ENCODE measurements at regions not wholly inside any gene's neighbourhood (a gene's known extent, or its start where the extent isn't known, plus 50 kb on each side); places are given as distances from the start of the nearest gene placed in this dataset.
"Not testable (repeated sequence)": the region's sequence is repeated elsewhere in the genome, so short reads cannot be mapped to it uniquely, and the experiment has no call there.

- not testable (repeated sequence) for DNase-seq (ENCODE audit: low spot score); FAIRE-seq
Observed at GRCh38 chr2:111596808-111597705, 286.9 kb downstream of the ANAPC1 start.

DNA sequence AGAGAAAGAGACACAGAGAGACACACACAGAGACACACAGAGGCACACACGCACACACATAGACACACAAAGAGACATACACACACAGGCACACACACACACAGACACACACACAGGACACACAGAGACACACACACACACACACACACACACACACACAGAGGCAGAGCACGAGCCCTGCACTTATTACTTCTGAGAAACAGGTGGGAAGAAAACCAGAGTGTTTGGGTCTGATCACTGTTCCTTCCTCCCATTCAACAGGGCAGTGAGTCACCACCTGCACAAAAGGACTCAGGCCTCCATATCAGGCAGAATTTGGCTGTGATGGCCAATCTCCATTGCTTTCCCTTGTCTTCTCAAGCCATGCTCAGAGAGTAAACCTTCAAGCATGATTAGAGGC lies 285.0 kb downstream of the ANAPC1 start:
- not testable (repeated sequence) for FAIRE-seq; DNase-seq (ENCODE audit: low spot score)

DNA sequence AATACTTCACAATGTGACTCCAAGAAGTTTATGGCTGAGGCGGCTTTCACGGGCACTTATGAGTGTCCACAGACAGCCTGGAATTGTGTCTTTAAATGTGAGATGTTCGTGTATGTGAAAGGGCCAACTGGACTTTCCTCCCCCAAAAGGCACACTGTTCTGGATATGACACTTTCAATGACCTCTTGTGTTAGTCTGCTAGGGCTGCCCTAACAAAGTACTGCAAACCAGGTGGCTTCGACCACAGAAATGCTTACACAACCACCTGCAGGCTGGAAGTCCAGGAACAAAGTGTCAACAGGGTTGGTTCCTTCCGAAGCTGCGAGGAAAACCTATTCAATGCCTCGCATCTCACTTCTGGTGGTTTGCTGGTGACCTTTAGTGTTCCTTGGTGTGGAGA lies 281.7 kb downstream of the ANAPC1 start:
- not testable (repeated sequence) for FAIRE-seq; DNase-seq (ENCODE audit: low spot score)

DNA sequence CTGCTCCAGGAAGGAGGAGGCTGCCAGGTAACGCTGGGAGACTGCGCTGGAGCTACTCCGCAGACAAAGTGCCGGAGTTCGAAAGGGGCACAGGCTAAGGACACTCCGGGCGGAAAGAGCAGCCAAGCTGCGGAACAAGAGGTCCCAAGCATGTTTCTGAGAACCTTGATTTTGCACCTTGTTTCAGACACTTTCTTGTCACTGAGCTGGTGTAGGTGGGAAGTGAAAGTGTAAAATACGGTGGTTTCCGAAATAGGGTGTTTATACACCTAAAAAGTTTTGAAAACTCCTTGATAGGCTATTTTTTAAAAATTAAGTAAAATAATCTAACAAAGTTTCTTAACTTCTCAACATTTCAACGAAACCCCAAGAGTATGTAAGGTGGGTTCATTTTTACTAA lies 278.2 kb downstream of the ANAPC1 start:
- DNase-seq (ENCODE audit: low spot score); FAIRE-seq: not testable (repeated sequence)

DNA sequence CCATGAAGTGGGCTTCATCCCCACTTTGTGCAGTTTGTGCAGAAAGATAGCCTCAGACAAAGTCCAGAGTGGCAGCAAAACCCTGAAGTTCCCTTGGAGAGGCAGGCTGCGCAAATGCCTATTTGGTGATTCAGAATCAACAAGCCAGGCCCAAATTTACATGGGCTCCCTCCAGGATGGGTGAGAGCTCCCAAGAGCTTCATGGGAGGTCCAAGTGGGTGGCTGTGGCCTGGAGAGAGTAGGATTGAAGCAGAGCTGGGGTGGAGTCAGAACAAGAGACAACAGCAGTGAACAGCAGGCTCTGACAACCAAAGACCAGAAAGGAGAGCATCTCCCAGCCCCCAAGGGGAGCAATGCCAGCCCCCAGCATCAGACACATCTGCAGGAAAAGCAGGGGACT lies 277.4 kb downstream of the ANAPC1 start:
- not testable (repeated sequence) for DNase-seq (ENCODE audit: low spot score); FAIRE-seq

DNA sequence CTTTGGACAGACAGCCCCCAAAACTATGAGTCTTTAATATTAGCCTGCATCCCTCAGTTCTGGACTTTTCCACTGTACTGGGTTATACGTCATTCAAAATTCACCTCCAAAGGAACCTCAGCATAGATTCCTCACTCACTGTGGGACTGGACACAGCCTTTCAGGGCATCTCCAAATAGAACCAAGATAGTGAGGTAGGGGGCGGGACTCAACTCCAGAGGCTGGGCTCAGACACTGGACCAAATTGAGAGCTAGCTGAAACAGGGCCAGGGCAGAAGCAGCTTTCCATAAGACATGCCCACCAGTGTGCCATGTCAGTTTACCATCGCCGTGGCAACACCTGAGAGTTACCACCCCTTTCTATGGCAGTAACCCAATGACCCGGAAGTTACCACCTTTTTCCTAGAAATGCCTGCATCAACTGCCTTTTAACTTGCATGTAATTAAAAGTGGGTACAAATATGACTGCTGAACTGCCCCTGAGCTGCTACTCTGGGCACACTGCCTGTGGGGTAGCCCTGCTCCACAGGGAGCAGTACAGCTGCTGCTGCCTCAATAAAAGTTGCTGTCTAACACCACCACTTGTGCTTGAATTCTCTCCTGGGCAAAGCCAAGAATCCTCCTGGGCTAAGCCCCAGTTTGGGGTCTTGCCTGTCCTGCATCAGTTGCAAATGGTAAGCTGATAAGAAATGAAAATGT lies 274.7 kb downstream of the ANAPC1 start:
- DNase-seq (ENCODE audit: low spot score); FAIRE-seq: not testable (repeated sequence)

DNA sequence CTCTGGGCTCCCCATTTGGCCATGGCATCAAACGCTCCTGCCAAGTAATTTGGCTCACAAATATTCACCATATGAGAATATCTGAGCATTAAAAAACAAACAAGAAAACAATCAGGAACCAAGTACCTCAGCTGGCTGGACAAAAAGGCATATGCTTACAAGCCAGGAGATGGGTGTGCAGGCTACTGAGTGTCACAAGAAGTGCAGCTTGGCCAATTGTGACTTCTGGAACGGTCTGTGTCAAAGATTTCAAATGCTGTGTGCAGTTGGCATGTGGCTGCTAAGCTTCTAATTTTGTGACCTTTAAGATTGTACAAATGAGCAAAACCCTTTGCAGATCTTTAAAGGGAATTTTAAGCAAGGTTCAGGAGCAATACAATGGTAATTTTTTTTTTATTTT lies 274.0 kb downstream of the ANAPC1 start:
- FAIRE-seq; DNase-seq (ENCODE audit: low spot score): not testable (repeated sequence)

DNA sequence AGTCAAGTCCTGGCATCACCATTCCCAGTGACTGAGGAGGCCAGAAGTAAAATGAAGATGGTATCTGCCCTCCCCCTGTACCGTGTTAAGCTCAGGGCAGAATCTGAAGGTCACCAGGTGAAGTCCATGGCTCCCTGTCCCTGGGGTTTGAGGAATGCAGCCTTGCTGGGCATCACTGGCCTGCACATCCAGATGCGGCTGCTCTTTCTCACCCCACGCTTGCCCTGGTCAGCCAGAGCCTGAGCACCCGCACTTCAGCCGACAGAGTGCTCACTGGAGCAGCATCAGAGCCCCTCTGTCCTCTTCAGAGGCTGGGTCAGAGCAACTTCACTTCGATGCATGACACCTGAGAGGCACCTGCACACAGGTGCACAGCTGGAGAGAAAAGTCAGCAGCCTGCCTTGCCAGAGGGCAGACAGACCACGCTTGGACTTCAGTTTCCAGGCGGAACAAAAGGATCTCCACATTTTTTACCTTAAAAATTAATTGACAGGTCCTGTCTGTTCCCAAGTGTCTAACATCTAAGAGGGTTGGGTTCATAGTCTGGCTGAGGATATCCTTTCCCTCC lies 267.3 kb downstream of the ANAPC1 start:
- FAIRE-seq (no peak), DNase-seq (ENCODE audit: low spot score) (no peak)

- DNase-seq (ENCODE audit: low spot score) (peak; percentile 29), FAIRE-seq (no peak)
Observed at GRCh38 chr2:111617299-111618225, 266.4 kb downstream of the ANAPC1 start.

DNA sequence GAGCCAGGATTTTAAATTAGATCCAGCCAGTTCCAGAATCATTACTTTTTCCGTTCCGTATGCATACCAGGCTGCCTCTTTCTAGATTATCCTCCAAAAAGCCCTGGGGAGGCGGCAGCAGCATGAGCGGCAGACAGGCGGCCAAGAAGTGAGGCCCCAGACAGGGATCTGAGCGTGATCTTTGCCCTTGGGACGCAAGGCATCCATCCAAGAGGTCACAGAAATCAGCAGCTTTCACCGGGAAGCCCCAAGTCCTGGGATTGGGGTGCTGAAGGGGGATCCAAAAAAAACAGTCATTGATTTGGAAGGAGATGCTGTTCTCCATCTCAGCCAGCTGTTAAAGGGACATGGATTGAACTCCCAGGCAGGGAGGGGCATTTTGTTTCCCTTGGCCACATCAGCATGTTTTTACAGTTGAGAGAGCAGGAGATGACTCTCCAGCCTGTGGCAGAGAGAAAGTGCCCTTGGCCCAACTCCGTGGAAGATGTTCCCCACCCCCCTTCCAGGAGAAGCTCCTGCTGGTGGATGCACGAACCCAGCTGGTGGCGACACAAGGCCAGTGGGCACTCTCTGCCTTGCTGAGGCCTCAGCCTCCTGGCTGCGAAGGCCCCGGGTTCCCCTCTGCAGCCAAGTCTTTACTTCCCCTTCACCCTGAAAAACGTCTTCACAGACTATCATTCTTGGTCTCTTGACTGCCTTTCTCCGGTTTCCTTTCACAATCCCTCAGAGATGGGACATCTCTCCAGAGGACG lies 265.6 kb downstream of the ANAPC1 start:
- DNase-seq (ENCODE audit: low spot score): peak; percentile 36
- peak; percentile 47 for FAIRE-seq

DNA sequence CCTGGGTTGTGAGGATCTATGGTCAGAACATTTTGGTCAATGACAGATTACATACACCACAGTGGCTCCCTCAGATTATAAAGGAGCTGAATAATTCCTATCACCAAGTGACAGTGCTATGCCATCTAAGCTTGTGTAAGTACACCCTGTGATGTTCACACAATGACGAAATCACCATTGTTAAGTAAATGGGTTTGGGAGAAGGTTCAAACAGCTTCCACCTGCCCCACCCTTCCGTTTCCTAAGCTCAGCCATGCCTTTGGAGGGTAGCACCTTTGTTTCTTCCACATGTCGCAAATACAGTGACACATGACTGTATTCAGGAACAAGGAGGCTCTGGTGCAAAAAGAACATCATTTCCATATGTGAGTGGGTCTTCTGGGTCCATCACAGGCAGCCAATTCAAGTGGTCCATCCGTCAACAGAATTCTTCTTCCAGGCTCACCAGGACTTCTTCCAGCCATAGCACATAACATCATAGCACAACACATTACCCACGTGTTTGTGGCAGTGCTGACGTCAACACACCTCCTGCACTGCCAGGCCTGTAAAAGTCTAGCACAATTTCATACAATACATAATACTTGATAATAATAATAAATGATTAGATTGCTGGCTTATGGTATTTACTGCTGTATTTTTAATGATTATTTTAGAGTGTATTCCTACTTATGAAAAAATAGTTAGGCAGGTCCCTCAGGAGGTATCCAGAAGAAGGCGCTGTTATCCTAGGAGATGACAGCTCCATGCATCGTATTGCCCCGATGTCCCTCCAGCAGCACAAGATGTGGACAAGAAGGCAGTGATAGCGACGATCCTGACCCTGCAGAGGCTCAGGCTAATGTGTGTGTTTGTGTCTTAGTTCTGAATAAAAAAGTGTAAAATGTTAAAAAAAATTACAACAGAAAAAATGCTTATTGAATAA lies 264.8 kb downstream of the ANAPC1 start:
- DNase-seq (ENCODE audit: low spot score): no peak
- FAIRE-seq: no peak

DNA sequence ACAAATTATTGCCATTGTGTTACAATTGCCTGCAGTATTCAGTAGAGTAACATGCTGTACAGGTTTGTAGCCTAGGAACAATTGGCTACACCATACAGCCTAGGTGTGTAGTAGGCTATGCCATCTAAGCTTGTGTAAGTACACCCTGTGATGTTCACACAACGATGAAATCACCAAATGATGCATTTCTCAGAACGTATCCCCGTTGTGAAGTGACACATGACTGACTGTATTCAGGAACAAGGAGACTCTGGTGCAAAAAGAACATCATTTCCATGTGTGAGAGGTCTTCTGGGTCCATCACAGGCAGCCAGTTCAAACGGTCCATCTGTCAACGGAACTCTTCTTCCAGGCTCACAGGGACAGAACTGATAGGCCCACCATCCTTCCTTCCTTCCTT lies 263.7 kb downstream of the ANAPC1 start:
- DNase-seq (ENCODE audit: low spot score): no peak

DNA sequence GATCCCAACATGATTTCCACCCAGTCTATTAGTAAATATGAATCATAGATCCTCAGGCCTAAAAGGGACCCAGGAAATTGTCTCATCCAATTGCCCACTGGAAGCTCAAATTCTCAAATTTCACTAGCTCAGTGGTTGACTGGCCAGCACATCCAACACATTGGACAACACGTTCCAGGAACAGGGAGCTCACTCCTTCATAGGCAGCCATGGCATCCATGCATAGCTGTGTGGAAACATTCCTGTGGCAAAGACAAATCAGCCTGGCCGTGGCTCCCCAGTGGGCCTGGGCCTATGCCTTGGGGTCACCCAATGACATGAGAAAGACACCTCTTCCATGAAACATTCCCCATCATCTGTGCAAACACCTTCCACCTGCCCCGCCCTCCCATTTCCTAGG lies 261.1 kb downstream of the ANAPC1 start:
- FAIRE-seq: no peak
- no peak for DNase-seq (ENCODE audit: low spot score)

More for the DNA sequence above, 263.7 kb downstream of the ANAPC1 start:
- FAIRE-seq: no peak

GRCh38 chr2:111623380-111623779 lies 260.6 kb downstream of the ANAPC1 start:
- no peak for FAIRE-seq

GRCh38 chr2:111624411-111625156 lies 259.4 kb downstream of the ANAPC1 start:
- FAIRE-seq (no peak), DNase-seq (ENCODE audit: low spot score) (no peak)

More at GRCh38 chr2:111623380-111623779, 260.6 kb downstream of the ANAPC1 start:
- DNase-seq (ENCODE audit: low spot score): no peak

GRCh38 chr2:111625157-111625537 lies 258.8 kb downstream of the ANAPC1 start:
- DNase-seq (ENCODE audit: low spot score); FAIRE-seq: not testable (repeated sequence)

- DNase-seq (ENCODE audit: low spot score): no peak
Observed at GRCh38 chr2:111626037-111626864, 257.7 kb downstream of the ANAPC1 start.

DNA sequence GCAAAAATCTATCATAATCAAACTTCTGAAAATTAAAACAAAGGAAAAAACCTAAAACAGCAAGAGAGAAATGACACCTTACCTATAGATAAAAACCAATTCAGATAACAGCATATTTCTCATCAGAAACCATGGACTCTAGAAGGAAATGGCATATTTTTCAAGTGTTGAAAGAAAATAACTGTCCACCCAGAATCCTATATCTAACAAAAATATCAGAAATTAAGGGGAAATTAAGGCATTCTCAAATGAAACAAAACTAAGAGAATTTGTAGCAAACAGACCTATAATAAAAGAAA lies 257.2 kb downstream of the ANAPC1 start:
- DNase-seq (ENCODE audit: low spot score) (no peak), FAIRE-seq (no peak)

More at GRCh38 chr2:111626037-111626864, 257.7 kb downstream of the ANAPC1 start:
- FAIRE-seq: no peak
